Stimulated activated CD4-positive, alpha-beta T cell treated with anti-CD3 and anti-CD28 coated beads, Interleukin-12 subunit alpha, Interleukin-12 subunit beta, amount 100 ng/mL, for 24 hours (primary cell): ENCODE measurements at regions not wholly inside any gene's neighbourhood (a gene's known extent, or its start where the extent isn't known, plus 50 kb on each side); places are given as distances from the start of the nearest gene placed in this dataset.

ENCODE experiments used
- DNase-seq, 2 experiments: peaks; one replicate each; pipeline ENCODE4 v3.0.0-alpha.2; 2020; ENCODE audit warnings: low read depth in 2 of 2

- no peak for DNase-seq
These were observed 61.5 kb upstream of the AP1S2 start for GRCh38 chrX:15915959-15916703.

- DNase-seq, result no peak
These were observed 59.9 kb upstream of the AP1S2 start for GRCh38 chrX:15914486-15914885.

- no peak for DNase-seq
These were observed 58.5 kb upstream of the AP1S2 start for GRCh38 chrX:15913146-15913545.

GRCh38 chrX:15911734-15912550 is 57.3 kb upstream of the AP1S2 start:
- no peak for DNase-seq

GRCh38 chrX:15909605-15910004 is 55.0 kb upstream of the AP1S2 start:
- DNase-seq, result no peak

GRCh38 chrX:15908603-15909290 is 54.1 kb upstream of the AP1S2 start:
- DNase-seq, result no peak

GRCh38 chrX:15906041-15906943 is 51.7 kb upstream of the AP1S2 start:
- no peak for DNase-seq
